ENCODE measurements at regions not wholly inside any gene's neighbourhood (a gene's known extent, or its start where the extent isn't known, plus 50 kb on each side); places are given as distances from the start of the nearest gene placed in this dataset.

GRCh38 chr3:20743553-20744321, 557.7 kb upstream of the SGO1 start:
- peaks cover 4% of the 10 kb centered on the region for H3K9me3 Mint-ChIP-seq
- H3K27ac Mint-ChIP-seq, result no peak overlapping the region
- Histone ChIP-seq H3K36me3 (ENCODE audit: insufficient read depth, low read length) (no peaks in the 10 kb centered on the region), H3K4me1 (ENCODE audit: insufficient read depth, low read length) (no peaks in the 10 kb centered on the region), H3K27ac (ENCODE audit: low read depth in 1 of 2, low read length in 2 of 2) (no peak overlapping the region), H3K9me3 (ENCODE audit: control insufficient read depth in 1 of 2, insufficient read depth in 1 of 2, low read length in 2 of 2) (peaks cover 5% of the 10 kb centered on the region in 2 experiments), H3K4me3 (ENCODE audit: low read length) (no peak overlapping the region), H3K27me3 (ENCODE audit: control insufficient read depth in 1 of 2, insufficient read depth in 2 of 2, low read length in 2 of 2) (no peaks in the 10 kb centered on the region)
- intact Hi-C loops (cut with DNase I, micrococcal nuclease), result no loop called here
- H3K36me3 Mint-ChIP-seq (ENCODE audit: low read depth), result no peaks in the 10 kb centered on the region
- CTCF ChIA-PET, result no interaction called here
- POLR2A ChIA-PET, result no interaction called here
- no peaks in the 10 kb centered on the region for H3K4me1 Mint-ChIP-seq (ENCODE audit: low read depth)
- TF ChIP-seq CTCF (IDR thresholded peaks at IDR 0.05), result no peak
- no peak overlapping the region for H3K4me3 Mint-ChIP-seq
- ATAC-seq (ENCODE audit: poor library complexity), result no peak
- DNase-seq, result no peak
- no peaks in the 10 kb centered on the region for H3K27me3 Mint-ChIP-seq

GRCh38 chr3:20742903-20743552, 557.0 kb upstream of the SGO1 start:
- no peaks in the 10 kb centered on the region for H3K36me3 ChIP-seq (ENCODE audit: insufficient read depth, low read length)
- H3K27me3 Mint-ChIP-seq, result no peaks in the 10 kb centered on the region
- H3K4me1 Mint-ChIP-seq (ENCODE audit: low read depth), result no peaks in the 10 kb centered on the region
- ChIA-PET CTCF (no interaction called here), POLR2A (no interaction called here)
- ATAC-seq (ENCODE audit: poor library complexity) (no peak), DNase-seq (no peak)
- no peak overlapping the region for H3K27ac ChIP-seq (ENCODE audit: low read depth in 1 of 2, low read length in 2 of 2)
- no peak overlapping the region for H3K4me3 Mint-ChIP-seq
- peaks cover 4% of the 10 kb centered on the region for H3K9me3 Mint-ChIP-seq
- intact Hi-C loops (cut with DNase I, micrococcal nuclease), result no loop called here
- H3K4me1 ChIP-seq (ENCODE audit: insufficient read depth, low read length), result no peaks in the 10 kb centered on the region
- H3K4me3 ChIP-seq (ENCODE audit: low read length), result no peak overlapping the region
- no peaks in the 10 kb centered on the region for H3K27me3 ChIP-seq (ENCODE audit: control insufficient read depth in 1 of 2, insufficient read depth in 2 of 2, low read length in 2 of 2)
- H3K36me3 Mint-ChIP-seq (ENCODE audit: low read depth), result no peaks in the 10 kb centered on the region
- TF ChIP-seq CTCF (IDR thresholded peaks at IDR 0.05), result no peak
- H3K27ac Mint-ChIP-seq, result no peak overlapping the region
- peaks cover 5% of the 10 kb centered on the region in 2 experiments for H3K9me3 ChIP-seq (ENCODE audit: control insufficient read depth in 1 of 2, insufficient read depth in 1 of 2, low read length in 2 of 2)

DNA sequence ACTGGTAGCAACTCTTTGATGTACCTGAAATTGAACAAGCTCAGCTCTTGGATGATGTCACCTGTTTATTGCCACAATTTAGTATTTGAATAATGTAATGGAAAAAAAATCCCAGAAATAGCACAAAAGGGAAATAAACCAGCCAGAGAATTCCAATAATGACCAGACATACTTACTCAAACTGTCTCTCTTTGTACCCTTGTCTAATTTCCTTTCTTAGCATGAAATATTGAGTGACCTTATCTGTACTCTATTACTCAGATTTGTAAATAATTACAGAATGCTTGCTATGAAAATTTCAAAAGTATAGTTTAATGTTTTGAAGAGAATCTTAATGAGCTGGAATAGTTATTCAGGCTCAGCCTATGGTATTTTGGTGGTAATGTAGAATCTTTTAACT, 555.4 kb upstream of the SGO1 start:
- ChIA-PET POLR2A (no interaction called here), CTCF (no interaction called here)
- no peaks in the 10 kb centered on the region for H3K36me3 ChIP-seq (ENCODE audit: insufficient read depth, low read length)
- Mint-ChIP-seq H3K9me3 (no peaks in the 10 kb centered on the region), H3K36me3 (ENCODE audit: low read depth) (no peaks in the 10 kb centered on the region), H3K27me3 (no peaks in the 10 kb centered on the region), H3K4me1 (ENCODE audit: low read depth) (no peaks in the 10 kb centered on the region), H3K27ac (no peak overlapping the region), H3K4me3 (no peak overlapping the region)
- H3K9me3 ChIP-seq (ENCODE audit: control insufficient read depth in 1 of 2, insufficient read depth in 1 of 2, low read length in 2 of 2), result peaks cover 0 to 2% of the 10 kb centered on the region in 2 experiments
- H3K4me3 ChIP-seq (ENCODE audit: low read length), result no peak overlapping the region
- ATAC-seq (ENCODE audit: poor library complexity) (no peak), DNase-seq (no peak)
- no peaks in the 10 kb centered on the region for H3K27me3 ChIP-seq (ENCODE audit: control insufficient read depth in 1 of 2, insufficient read depth in 2 of 2, low read length in 2 of 2)
- no peaks in the 10 kb centered on the region for H3K4me1 ChIP-seq (ENCODE audit: insufficient read depth, low read length)
- no peak for TF ChIP-seq CTCF (IDR thresholded peaks at IDR 0.05)
- intact Hi-C loops (cut with DNase I, micrococcal nuclease), result no loop called here
- H3K27ac ChIP-seq (ENCODE audit: low read depth in 1 of 2, low read length in 2 of 2), result no peak overlapping the region
